HL-60/S4 (cell line): ENCODE measurements at regions not wholly inside any gene's neighbourhood (a gene's known extent, or its start where the extent isn't known, plus 50 kb on each side); places are given as distances from the start of the nearest gene placed in this dataset.
"Not testable (repeated sequence)": the region's sequence is repeated elsewhere in the genome, so short reads cannot be mapped to it uniquely, and the experiment has no call there.

Source experiments
- in situ Hi-C: fragments of 300-500 bp; cut with MboI; formaldehyde crosslinking; loops from 2 replicates; pipeline ENCODE4 v1.14.3; 2022; ENCODE audit warnings: low sequenced_read_pairs

DNA sequence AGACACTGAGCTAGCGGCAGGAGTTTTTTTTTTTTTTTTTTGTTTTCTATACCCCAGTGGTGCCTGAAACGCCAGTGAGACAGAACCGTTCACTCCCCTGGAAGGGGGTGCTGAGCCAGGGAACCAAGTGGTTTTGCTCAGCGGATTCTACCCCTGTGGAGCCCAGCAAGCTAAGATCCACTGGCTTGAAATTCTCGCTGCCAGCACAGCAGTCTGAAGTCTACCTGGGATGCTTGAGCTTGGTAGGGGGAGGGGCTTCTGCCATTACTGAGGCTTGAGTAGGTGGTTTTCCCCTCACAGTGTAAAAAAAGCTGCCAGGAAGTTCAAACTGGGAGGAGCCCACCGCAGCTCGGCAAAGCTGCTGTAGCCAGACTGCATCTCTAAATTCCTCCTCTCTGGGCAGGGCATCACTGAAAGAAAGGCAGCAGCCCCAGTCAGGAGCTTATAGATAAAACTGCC, 173.0 kb downstream of the DMAC1 start:
- in situ Hi-C loops: not testable (repeated sequence)

DNA sequence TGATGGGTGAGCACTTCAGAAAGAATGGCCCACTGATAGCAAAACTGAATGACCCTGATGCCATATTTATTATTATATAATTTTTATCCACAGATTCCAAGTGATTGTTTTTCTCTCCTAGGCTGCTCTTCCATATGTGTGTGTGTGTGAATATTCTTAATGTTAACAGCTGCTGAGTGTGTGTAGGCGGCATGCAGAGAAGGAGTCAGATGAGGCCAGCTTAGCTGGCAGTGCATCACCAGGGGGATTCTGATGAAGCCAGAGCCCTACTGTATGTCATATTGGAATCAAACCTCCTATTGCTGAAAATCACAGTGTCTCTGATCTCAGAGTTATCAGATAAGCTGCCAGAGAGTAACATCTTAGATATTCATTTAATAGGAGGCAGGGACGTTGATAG, 177.1 kb downstream of the DMAC1 start:
- in situ Hi-C loops: no loop called here

- in situ Hi-C loops: no loop called here
These were observed 184.2 kb downstream of the DMAC1 start for GRCh38 chr9:7615344-7615743.

GRCh38 chr9:7613931-7614330, 185.6 kb downstream of the DMAC1 start:
- in situ Hi-C loops: no loop called here

DNA sequence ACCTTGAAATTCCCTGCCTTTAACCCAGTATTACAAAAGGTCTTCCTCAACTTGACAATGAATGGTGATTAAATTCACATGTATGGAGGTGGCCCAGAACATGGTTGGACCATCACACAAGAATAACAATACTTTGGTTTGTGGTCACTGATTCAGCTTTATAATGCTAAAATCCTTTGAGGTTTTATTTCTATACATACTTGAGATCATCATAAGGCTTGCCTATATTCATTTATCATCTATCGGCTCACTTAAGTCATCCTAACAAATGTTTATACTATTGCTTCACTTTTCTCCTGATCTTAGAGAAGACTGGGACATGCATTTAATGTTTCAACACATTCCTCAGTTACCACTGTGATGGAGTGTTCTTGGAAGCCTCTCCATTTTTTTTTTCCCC, 191.3 kb downstream of the DMAC1 start:
- in situ Hi-C loops: no loop called here

DNA sequence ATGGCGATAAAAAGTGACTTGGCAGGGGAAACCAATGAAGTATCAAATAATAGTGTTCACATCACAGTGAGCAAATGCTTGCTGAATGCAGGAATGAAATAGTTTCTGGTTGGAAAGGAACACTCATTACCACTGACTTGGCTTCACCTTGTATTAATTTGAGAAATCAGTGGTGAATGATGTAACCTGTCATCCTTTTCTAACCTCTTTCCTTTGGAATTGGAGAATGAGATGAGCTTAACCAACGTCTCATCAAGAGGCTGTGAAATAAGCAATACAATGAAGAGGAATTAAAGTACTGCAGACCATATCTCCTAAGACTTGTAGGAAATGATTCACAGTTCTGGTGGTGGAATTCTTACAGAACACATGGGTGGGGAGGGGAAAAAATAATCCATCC, 192.2 kb downstream of the DMAC1 start:
- in situ Hi-C loops: no loop called here

DNA sequence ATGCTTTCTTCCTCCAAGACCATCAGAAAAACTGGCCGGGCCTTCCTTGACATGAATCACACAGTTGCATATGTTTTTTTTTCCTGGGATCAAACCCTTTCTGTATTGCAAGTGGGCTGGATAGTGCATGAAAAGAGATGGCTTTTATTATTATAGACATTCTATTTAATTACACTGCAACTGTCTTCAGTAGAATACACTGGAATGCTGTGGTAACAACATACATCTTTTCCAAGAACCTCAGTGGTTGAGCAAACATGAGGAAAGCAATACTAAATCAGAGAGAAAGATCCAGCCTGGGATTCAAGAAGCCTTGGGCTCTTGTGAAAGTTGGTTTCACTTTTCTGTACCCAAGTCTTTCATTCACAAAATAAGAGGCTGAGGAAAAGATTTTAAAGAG, 193.0 kb downstream of the DMAC1 start:
- in situ Hi-C loops: no loop called here

- in situ Hi-C loops: no loop called here
These were observed 197.8 kb downstream of the DMAC1 start for GRCh38 chr9:7601739-7602138.

DNA sequence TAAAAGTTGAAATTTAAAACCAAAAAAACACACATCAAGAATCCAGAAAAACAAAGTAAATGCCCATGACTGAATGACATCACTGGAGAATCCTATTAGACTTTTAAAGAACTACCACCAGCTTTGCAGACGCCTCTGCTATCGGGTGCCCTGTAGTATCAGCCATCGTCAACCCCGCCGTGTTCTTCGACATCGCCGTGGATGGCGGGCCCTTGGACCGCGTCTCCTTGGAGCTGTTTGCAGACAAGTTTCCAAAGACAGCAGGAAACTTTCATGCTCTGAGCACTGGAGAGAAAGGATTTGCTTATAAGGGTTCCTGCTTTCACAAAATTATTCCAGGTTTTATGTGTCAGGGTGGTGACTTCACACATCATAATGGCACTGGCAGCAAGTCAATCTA, 201.9 kb downstream of the DMAC1 start:
- in situ Hi-C loops: no loop called here

DNA sequence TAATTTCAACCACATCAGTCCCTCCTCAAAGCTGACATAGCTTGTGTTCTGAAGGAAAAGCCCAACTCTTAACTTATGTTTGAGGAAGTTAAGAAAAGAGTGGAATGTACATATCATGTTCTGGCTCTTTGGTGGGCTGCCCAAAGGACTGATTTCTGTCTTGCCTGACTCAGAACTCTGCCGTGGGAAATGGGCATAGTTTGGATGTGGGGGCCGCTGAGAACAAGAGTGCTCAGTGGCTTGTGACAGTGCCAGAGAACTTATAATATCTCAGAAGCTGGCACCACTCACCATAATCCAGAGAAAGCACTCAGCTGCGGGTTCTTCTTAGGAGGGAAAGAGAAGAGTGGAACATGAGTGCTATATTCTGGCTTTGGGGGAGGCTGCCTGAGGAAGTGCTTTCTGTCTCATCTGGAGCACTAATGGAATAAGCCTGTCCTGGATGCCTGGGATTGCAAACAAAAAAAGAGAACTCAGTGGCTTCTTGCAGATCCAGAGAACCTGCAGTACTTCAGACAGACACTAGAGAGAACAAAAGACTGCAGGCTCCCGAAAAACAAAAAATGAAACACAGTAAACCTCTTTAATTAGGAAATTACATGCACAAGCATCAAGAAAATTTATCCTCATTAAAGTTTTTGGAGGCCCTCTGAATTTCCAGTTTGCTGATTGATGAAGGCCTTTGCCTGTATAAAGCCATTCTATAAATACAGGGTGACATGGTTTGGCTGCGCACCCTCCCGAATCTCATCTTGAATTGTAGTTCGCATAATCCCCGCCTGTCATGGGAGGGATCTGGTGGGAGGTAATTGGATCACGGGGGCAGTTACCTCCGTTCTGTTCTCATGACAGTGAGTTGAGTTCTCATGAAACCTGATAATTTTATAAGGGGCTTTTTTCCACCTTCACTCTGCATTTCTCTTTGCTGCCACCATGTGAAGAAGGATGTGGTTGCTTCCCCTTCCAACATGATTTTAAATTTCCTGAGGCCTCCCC, 207.0 kb downstream of the DMAC1 start:
- in situ Hi-C loops: no loop called here

DNA sequence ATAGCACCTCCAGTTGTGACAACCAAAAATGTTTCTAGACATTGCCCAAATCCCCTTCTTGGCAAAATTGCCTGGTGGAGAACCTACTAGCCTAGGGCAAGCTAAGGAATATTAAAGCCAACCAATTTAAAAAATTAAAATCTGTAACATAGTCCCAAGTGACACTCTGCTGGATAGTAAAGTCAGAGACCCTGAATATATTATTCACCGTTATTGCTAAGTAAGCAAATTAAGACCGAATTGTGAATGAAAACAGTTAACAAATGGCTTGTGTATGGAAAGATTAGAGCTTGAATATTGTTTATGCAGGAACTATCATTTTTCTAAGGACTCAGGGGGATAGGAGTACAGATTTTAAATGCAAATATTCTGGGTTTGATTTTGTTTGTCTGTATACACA, 208.1 kb downstream of the DMAC1 start:
- in situ Hi-C loops: no loop called here

DNA sequence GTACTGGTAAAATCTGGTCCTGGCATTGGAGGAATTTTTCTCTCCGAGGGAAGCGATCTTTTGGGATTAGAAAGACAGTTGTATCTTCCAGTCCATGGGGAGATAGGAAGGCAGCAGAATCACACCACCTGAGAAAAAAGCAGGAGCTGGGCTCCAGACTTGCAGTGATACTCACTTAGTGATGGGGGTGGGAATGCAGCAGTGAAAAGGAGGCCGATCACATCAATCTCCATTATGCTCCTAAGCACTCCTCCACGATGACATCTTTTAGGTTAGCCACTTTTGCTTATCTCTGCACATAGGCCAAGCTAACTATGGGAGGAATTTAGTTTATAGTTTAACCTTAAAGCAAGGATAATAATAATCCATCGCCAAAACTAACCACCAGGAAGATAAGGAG, 219.0 kb downstream of the DMAC1 start:
- in situ Hi-C loops: no loop called here

- in situ Hi-C loops: no loop called here
These were observed 220.2 kb downstream of the DMAC1 start for GRCh38 chr9:7579351-7579750.

DNA sequence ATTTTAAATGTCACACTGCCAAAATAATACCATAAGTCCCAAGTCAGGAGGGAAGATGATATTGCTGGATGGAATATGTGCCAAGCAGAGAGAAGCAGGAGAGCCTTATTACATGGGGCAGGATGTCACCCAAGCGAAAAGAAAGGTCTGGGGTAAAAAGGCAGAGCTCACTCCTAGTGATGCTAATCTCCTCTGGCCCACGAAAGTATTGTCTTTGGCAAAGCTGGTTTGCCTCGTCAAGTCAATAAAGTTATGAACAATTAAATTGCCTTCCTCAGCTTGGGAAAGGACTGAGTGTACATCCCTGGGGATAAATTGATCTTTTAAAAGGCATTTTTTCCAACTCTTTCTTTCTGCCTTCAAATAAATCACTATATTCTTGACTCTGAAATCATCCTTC, 220.6 kb downstream of the DMAC1 start:
- in situ Hi-C loops: no loop called here

- in situ Hi-C loops: no loop called here
These were observed 229.4 kb downstream of the DMAC1 start for GRCh38 chr9:7570107-7570720.

GRCh38 chr9:7567687-7568086, 231.9 kb downstream of the DMAC1 start:
- in situ Hi-C loops: no loop called here

- in situ Hi-C loops: no loop called here
These were observed 238.0 kb downstream of the DMAC1 start for GRCh38 chr9:7561527-7562080.

- in situ Hi-C loops: no loop called here
These were observed 238.8 kb downstream of the DMAC1 start for GRCh38 chr9:7560669-7561305.

GRCh38 chr9:7554699-7555098, 244.9 kb downstream of the DMAC1 start:
- in situ Hi-C loops: no loop called here

DNA sequence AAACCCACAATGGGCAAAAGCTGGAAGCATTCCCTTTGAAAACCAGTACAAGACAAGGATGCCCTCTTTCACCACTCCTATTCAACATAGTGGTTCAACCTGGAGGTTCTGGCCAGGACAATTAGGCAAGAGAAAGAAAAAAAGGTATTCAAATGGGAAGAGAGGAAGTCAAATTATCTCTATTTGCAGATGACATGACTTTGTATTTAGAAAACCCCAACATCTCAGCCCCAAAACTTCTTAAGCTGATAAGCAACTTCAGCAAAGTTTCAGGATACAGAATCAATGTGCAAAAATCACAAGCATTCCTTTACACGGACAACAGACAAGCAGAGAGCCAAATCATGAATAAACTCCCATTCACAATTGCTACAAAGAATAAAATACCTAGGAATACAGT, 246.9 kb downstream of the DMAC1 start:
- in situ Hi-C loops: not testable (repeated sequence)

DNA sequence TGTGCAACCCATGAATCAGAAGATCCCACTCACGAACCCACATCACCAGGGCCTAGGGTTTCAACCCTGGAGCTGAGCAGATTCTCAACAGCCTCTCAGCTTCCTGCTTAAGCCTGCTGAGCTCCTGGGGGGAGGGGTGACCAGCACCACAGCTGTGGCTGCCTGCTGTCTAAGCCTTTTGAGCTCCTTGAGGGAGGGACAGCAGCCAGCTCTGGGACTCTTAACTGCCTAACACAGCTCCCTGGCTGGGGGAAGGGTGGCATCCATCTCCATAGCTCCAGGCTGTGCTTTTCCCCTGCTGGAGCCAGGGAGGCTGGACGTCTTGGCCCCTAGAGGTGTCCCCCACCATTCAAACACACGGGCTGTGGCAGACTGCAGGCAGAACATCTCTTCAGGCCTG, 250.3 kb downstream of the DMAC1 start:
- in situ Hi-C loops: loop anchor here (25.0 kb wide), 1 partner anchor 487 kb away; no protein-coding TSS in a partner anchor
